HepG2 (cell line): ENCODE measurements at regions not wholly inside any gene's neighbourhood (a gene's known extent, or its start where the extent isn't known, plus 50 kb on each side); places are given as distances from the start of the nearest gene placed in this dataset.

Experiments
- ATAC-seq: fragments of 200-7000 bp; cut with Tn5 transposase; 3 replicates; pipeline ENCODE4 v1.9.1; 2020; ENCODE audit warnings: mild to moderate bottlenecking, moderate library complexity
- BruUV-seq: library from RNA; stranded (reverse); fragments of 400-500 nt; replicated peaks from 2 replicates; lab custom pipeline; 2021; lab: Mats Ljungman, UMichigan
- CTCF ChIA-PET: fragments of 300-600 bp; formaldehyde crosslinking; extraction: SDS; loops from one replicate; lab custom pipeline; 2021; ENCODE audit warnings: low total read pairs, inconsistent platforms, low intra/inter-chr PET ratio; lab: Yijun Ruan, JAX
- POLR2A ChIA-PET: fragments of 350-600 bp; sonication (Branson Sonifier 250); formaldehyde crosslinking; loops from one replicate; lab custom pipeline; 2020; ENCODE audit warnings: antibody characterized with exemption, inconsistent platforms; lab: Yijun Ruan, JAX
- DNase-seq: peaks from one replicate; pipeline ENCODE4 v3.0.0-alpha.2; 2015; ENCODE audit warnings: low spot score
- FAIRE-seq: peaks from 3 replicates; lab custom pipeline; 2011; peaks lifted over from hg19 to GRCh38; lab: Jason Lieb, UNC
- H2AFZ ChIP-seq: one replicate; pipeline ENCODE4 v1.6.1; 2011; ENCODE audit warnings: low read length, inconsistent platforms
- H3K27ac ChIP-seq: fragments of 300-600 bp; 3 replicates; pipeline ENCODE4 v1.8.0; 2011; ENCODE audit warnings: mixed run types, mild to moderate bottlenecking, mixed read lengths, low read length, inconsistent platforms; ENCODE audit not compliant: insufficient read depth; ENCODE audit errors: extremely low read length
- H3K27me3 ChIP-seq, 2 experiments: fragments of 200-600 bp in 1 of 2; 2 replicates in 1 of 2; 3 replicates in 1 of 2; pipeline versions ENCODE4 v1.6.0 to v1.8.0; 2011; ENCODE audit warnings: low read length in 2 of 2, mild to moderate bottlenecking in 2 of 2, moderate library complexity in 2 of 2, inconsistent platforms in 1 of 2; ENCODE audit not compliant: insufficient read depth in 2 of 2, control insufficient read depth in 1 of 2
- H3K36me3 ChIP-seq, 2 experiments: fragments of 200-600 bp in 1 of 2; replicated peaks in 1 of 2; 2 replicates in 1 of 2; 3 replicates in 1 of 2; pipeline versions ENCODE4 v1.5.1 to v1.8.0; 2011; ENCODE audit warnings: low read length in 2 of 2, inconsistent platforms in 1 of 2; ENCODE audit not compliant: insufficient read depth in 2 of 2, control insufficient read depth in 1 of 2
- H3K4me1 ChIP-seq: 2 replicates; pipeline ENCODE4 v1.5.1; 2012; ENCODE audit warnings: low read length, inconsistent platforms; ENCODE audit not compliant: insufficient read depth
- H3K4me2 ChIP-seq: 2 replicates; pipeline ENCODE4 v1.6.0; 2011; ENCODE audit warnings: low read depth, low read length, inconsistent platforms
- H3K4me3 ChIP-seq, 3 experiments: fragments of 200-600 bp in 1 of 3; sonication (generic), shearing (Covaris generic) in 1 of 3; replicated peaks in 1 of 3; 2 replicates each; pipeline ENCODE4 v1.5.1; 2011 to 2016; ENCODE audit warnings: low read length in 3 of 3, inconsistent platforms in 2 of 3, low read depth in 2 of 3, mild to moderate bottlenecking in 2 of 3, control low read depth in 1 of 3, mixed read lengths in 1 of 3; ENCODE audit not compliant: insufficient read depth in 1 of 3
- H3K79me2 ChIP-seq: one replicate; pipeline ENCODE4 v1.6.1; 2011; ENCODE audit warnings: low read length, inconsistent platforms; ENCODE audit not compliant: insufficient read depth
- H3K9ac ChIP-seq: 2 replicates; pipeline ENCODE4 v1.6.0; 2011; ENCODE audit warnings: mild to moderate bottlenecking, low read depth, low read length, inconsistent platforms; ENCODE audit not compliant: insufficient read depth
- H3K9me3 ChIP-seq: 2 replicates; pipeline ENCODE4 v1.5.1; 2012; ENCODE audit warnings: mild to moderate bottlenecking, low read length
- H4K20me1 ChIP-seq: 2 replicates; pipeline ENCODE4 v1.6.0; 2011; ENCODE audit warnings: inconsistent platforms, mild to moderate bottlenecking, low read length, moderate library complexity; ENCODE audit not compliant: insufficient read depth
- ARNT2 ChIP-seq: sonication (generic); formaldehyde crosslinking; IDR thresholded peaks from 2 replicates; pipeline ENCODE4 v1.8.0; 2022; ENCODE audit warnings: mild to moderate bottlenecking, low read depth, missing genetic modification reagents, moderate library complexity
- ATRX ChIP-seq: sonication (generic); formaldehyde crosslinking; IDR thresholded peaks from 2 replicates; pipeline ENCODE4 v1.4.0; 2020; ENCODE audit warnings: missing genetic modification reagents, borderline replicate concordance
- NKX3-1 ChIP-seq: sonication (generic); formaldehyde crosslinking; IDR thresholded peaks from 2 replicates; pipeline ENCODE4 v1.5.0; 2020; ENCODE audit warnings: missing genetic modification reagents
- RBM39 ChIP-seq: fragments of 200-400 bp; formaldehyde crosslinking; IDR thresholded peaks from one replicate; pipeline ENCODE4 v1.6.1; 2018; ENCODE audit warnings: antibody characterized with exemption, mild to moderate bottlenecking, low read depth, low read length; ENCODE audit not compliant: poor library complexity, severe bottlenecking
- REL ChIP-seq: sonication (generic); formaldehyde crosslinking; conservative IDR thresholded peaks from 2 replicates; pipeline ENCODE4 v1.8.0; 2022; ENCODE audit warnings: mild to moderate bottlenecking, missing genetic modification reagents, moderate library complexity
- TEAD2 ChIP-seq: sonication (generic); formaldehyde crosslinking; IDR thresholded peaks from 2 replicates; pipeline ENCODE4 v1.9.0; 2021; ENCODE audit warnings: missing genetic modification reagents
- ZNF550 ChIP-seq: sonication (generic); formaldehyde crosslinking; IDR thresholded peaks from 2 replicates; pipeline ENCODE4 v1.4.0; 2020; ENCODE audit warnings: mild to moderate bottlenecking, missing genetic modification reagents, borderline replicate concordance
- ZNF850 ChIP-seq: sonication (generic); formaldehyde crosslinking; conservative IDR thresholded peaks from 2 replicates; pipeline ENCODE4 v1.9.0; 2021; ENCODE audit warnings: mild to moderate bottlenecking, missing genetic modification reagents
- ZNF879 ChIP-seq: sonication (generic); formaldehyde crosslinking; IDR thresholded peaks from 2 replicates; pipeline ENCODE4 v1.8.1; 2023; ENCODE audit warnings: missing genetic modification reagents
- WGBS: methylation state at CpG from one replicate; pipeline ENCODE4 v1.1.6; 2017; ENCODE audit warnings: low lambda C conversion rate; 5-methylcytosine and 5-hydroxymethylcytosine counted together
- in situ Hi-C: cut with HindIII; loops from 2 replicates; pipeline ENCODE4 v1.10.0; 2017; ENCODE audit warnings: low pct_unique_long_range_greater_than_20kb; ENCODE audit not compliant: extremely low pct_ligation_motif_present
- intact Hi-C: fragments of 100-400 bp; cut with micrococcal nuclease; formaldehyde crosslinking; loops from one replicate; pipeline ENCODE4 v1.10.0; 2022; ENCODE audit not compliant: unreplicated experiment

GRCh38 chr22:44586351-44586990 is 88.4 kb upstream of the RTL6 start:
- Histone ChIP-seq H3K79me2 (no peaks in the 10 kb centered on the region), H2AFZ (no peak overlapping the region), H3K27ac (no peak overlapping the region), H3K4me2 (no peak overlapping the region), H3K9me3 (no peaks in the 10 kb centered on the region), H3K27me3 (peaks cover 7 to 56% of the 10 kb centered on the region in 2 experiments; a peak in 4 of 5 replicates), H3K9ac (no peak overlapping the region), H3K36me3 (no peaks in the 10 kb centered on the region), H3K4me3 (no peak overlapping the region), H3K4me1 (no peaks in the 10 kb centered on the region), H4K20me1 (no peaks in the 10 kb centered on the region)
- BruUV-seq: no TSS peak
- WGBS: 18% methylated on average over 13 of the region's 18 CpGs
- ATAC-seq: no peak
- no peak for FAIRE-seq
- TF ChIP-seq ZNF550 (CRISPR knock-in tag) (no peak), RBM39 (no peak), ZNF879 (CRISPR knock-in tag) (no peak), ZNF850 (CRISPR knock-in tag) (no peak), NKX3-1 (CRISPR knock-in tag) (no peak), ARNT2 (CRISPR knock-in tag) (no peak), ATRX (CRISPR knock-in tag) (no peak), TEAD2 (CRISPR knock-in tag) (no peak), REL (no peak)
- ChIA-PET POLR2A (no interaction called here), CTCF (no interaction called here)
- intact Hi-C loops (no loop called here), in situ Hi-C loops (no loop called here)
- DNase-seq: no peak
